M059J (cell line): ENCODE measurements at regions not wholly inside any gene's neighbourhood (a gene's known extent, or its start where the extent isn't known, plus 50 kb on each side); places are given as distances from the start of the nearest gene placed in this dataset.

Experiments used
- DNase-seq: peaks from one replicate; pipeline ENCODE4 v3.0.0-alpha.2; 2012; ENCODE audit warnings: low read depth

DNA sequence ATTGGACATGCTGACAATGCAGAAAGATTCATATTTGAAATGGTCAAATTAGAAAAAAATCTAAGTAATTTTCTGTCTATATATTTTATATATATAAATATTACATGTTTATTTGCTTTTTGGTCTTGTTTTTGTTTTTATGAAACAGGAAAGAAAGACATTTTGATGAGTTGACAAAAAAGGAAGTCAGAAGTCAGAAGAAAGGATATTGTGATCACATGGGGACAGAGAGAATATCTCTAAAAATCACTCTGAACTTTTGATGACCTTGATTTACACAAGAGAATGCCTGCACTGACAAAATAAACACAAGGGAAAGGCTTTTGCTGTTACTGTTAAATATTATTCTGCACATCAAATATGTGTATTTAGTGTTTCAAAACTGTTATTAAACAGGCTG is 811.2 kb downstream of the SI start:
- DNase-seq = no peak

DNA sequence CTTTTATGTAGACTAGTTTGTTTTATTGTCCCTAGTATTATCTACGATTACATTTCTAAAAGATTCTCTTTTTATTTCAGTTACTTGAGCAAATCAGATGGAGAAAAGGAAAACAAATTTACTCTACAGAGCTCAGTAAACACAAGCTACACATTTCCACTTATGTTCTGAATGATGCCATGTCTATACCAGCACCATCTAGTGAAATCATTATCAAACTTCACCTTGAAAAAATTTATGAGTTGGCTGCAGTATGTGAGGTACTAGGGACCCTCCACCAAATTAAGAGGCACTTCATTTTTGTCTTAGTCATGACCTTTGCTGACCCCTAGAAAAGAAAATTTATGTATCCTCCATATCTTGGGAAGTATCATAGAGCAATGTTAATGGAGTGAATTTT is 827.4 kb downstream of the SI start:
- DNase-seq = no peak

DNA sequence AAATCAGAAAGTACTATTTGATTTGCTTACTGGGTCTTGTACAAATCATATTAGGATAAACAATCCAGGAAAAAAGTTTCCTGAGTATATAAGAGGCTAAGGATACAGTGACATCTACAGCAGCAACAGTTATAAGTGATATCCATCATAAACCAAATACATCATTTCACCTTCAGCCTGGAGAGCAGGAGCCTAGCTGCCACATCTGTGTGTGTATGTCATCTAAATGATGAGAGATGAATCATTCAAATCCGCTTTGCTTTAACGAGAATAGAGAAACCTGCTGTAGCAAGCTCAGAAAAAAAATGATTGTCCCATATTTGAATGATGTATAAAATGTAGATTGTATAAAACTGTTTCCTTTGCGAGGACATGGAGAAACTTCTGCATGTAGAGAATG is 841.4 kb downstream of the SI start:
- DNase-seq = no peak

DNA sequence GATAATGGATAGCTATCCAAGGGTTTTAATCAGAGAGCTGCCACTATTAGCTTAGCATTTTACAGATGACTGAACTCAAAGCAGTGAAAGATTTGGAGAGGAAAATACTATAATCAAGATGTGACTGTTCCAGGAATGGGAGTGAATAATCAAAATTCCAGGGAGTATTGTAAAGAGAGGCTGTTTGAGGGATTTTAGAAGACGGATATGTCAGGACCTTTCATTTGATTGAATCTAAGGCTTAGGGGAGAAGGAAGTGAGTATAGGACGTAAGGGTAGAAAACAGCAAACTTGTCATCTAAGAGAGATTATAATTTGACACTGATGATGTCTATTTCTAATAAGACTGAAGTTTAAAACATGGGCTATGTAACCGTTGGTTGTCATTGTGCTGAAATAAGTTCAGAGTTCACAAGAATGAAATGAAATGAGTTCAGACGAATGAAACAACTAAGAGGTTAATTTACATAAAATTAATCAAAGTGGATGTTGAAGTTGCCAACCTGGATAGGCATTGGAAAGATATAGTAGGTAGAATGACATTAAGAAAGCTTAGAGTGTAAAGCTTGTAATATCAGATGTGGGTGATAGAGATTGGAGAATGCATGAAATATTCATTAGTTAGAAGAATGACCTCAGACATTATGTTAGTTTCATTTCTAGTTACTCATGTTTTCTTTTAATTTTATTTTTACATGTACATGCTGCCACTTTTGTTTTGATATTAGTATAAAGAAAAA is 842.8 kb downstream of the SI start:
- no peak for DNase-seq

DNA sequence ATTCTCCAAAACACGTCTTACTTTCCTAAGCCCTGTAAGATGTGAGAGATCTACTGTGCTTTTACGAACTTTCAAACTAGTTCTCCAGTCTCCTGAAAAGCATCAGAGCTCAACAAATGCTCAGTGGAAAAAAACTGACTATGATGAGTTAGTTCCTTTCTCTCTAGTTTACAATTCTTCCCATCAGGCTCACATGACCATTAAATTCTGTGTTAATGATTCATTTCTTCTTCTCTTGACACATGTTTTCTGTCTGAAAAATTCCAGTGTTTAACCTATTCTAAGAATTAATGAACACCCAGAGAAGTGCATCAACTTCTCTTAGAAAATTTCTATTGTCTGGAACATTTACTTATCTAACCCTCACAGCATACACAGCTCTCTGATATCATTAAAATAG is 844.3 kb downstream of the SI start:
- DNase-seq = no peak

DNA sequence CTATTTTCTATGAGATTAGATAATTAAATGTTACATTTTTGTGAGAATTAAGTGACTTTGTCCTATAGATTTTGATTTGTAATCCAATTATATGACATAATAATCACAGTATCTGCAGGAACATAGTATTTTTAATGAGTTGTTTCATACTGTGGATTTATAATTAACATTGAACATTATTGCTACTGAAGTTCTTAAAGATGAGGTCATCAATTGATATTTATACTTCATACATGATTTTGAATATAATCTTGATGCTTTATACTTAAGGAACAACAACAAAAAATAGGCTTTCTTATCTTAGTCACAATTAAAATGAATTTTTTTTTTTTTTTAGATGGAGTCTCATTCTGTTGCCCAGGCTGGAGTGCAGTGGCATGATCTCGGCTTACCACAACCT is 846.6 kb downstream of the SI start:
- DNase-seq = no peak

DNA sequence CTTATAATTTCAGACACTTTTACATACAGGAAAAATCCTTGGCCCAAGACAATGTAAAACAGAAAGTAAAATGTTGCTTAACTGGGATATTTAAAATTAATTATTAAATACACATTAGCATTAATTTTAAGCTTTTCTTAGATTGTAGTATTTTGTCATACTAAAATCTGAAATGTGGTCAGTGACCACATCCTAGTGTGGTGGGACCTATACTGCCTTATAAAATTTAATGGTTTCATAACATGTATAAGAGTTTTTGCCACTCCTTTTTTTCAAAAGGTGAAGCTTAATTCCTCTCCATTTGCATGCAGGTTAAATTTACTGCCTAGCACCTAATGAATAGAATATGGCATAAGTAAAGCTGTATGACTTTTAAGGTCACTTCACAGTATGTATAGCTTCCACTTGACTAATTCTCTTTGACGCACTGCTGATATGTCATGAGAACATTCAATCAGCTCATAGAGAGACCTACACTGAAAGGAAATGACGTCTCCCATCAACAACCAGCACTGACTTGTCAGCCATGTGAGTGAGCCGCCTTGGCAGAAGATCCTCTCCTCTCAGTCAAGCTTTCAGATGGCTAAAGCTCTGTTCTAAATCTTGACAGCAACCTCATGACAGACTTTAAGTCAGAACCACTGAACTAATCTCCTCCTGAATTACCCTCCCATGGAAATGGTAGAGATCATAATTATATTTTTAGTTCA is 847.8 kb downstream of the SI start:
- no peak for DNase-seq

DNA sequence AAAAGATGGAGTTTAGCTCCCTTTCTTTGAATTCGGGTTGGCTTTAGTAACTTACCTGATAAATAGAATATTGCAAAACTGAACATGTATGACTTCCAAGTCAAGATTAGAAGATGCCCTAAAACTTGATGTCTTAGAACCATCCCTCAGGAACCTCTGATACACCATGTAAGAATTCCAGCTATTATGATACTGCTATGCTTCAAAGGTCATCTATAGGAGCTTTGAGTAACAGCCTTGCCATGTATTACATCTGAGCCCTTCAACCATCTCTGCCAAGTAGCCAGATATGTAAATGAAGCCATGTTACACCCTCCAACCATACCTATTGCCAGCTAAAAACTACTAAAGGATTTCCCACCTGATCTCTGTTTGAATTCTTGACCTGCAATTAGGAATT is 854.2 kb downstream of the SI start:
- DNase-seq = no peak

DNA sequence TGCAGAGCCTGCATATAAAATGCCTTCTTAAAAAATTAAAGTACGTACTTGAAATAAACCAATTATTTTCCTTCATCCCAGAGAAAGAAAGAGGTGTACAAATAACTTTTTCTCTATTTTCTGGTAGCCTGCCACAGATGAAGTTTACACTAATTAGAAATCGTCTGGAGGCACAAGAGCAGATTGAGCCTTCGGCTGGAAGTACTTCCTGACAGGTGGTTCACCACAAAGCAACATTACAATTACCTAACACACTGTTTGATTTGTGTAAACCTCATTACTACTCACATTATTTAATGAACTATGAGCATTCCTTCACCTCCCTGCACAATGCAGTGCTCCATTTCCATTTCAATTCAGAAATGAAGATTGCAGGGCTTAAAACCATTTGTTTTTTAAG is 856.1 kb downstream of the SI start:
- DNase-seq = no peak

DNA sequence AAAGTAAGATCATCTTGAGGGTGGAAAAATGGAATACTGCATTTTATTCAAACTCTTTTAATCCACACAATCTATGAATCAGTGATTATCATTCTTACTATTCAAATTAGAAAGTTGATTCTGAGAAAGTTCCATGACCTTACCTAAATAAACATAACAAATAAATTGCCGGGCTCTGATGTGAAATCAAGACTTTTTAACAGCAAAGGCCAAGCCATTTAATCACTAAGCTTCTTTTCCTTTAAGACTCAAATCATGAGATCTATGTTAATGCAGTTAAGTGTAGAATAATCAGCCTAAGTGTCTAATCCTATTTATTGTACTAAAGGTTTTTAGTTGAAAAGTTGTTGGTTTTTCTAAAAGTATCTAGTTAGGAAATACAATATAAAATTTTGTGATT is 857.0 kb downstream of the SI start:
- DNase-seq = no peak

DNA sequence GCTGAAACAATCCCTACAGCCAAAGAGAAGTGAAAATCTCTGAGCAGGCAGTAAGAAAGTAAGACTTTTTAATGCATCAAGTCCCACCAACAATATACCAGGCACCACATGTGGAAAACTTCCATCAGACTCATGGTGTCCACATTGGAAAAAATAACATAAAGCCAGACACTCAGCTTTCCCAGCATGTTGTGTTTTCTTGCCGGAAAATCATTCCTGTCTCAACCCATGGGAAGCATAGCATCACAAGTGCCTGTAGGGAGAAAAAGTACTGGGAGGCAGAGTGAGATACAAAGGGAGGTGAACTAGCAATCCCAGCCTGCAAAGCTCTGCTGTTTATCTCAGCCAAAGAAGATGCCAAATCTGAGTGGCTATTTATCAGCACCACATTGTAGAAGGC is 868.9 kb downstream of the SI start:
- DNase-seq = no peak

DNA sequence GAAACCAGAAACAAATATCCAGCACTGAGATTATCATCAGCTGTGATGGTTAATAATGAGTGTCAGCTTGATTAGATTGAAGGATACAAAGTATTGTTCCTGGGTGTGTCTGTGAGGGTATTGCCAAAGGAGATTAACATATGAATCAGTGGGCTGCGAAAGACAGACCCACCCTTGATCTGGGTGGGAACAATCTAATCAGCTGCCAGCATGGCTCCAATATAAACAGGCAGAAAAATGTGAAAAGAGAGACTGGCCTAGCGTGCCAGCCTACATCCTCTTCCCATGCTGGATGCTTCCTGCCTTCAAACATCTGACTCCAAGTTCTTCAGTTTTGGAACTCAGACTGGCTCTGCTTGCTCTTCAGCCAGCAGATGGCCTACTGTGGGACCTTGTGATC is 869.5 kb downstream of the SI start:
- DNase-seq = no peak

DNA sequence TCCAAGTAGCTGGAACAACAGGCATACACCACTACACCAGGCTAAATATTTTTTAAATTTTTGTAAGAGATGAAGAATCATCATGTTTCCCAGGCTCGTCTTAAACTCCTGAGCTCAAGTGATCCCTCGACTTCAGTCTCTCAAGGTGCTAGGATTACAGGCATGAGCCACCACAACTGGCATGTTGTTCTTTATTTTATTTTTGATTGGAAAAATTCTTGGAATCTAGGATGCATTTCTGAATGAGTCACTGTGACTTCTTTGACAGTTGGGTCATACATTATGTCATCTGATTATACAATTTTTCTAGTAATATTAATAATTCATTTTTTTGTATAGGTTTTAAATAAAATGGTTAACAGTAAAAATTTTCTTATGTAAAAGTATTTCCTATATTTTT is 870.2 kb downstream of the SI start:
- peak; percentile 2 for DNase-seq

DNA sequence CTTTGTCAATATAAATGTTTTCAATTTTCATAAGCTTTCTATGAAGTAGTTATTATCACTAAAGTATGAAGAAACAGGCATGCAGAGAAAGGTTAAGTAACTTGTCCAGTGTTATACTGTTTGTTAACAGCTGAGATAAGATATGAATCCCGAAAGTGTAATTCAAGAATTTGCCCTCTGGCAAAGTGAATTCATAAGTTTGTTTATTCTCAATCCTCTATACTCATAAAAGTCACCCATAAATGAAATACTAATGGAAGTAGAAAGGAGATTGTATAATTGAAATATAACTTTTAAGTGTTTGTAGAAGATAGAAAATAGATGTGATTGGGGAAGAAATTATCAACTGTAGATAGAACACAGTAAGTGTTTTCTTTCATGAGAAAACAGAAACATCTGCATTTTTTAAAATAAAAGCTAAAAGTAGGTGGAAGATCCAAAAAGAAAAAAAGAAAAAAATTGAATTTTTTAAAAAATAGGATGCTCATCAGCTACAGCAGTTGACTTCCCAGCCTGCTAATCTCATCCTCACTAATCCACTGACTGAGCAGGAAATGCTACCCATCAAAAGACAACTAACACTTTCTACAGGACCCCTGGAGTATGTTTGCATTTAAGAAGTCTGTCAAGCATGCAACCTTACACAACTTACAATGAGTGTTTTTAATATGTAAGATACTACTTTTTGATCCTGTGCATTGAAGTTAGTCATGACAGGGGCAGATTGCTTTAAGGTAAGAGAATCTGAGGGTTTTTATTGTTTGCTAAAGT is 878.1 kb downstream of the SI start:
- DNase-seq = no peak

DNA sequence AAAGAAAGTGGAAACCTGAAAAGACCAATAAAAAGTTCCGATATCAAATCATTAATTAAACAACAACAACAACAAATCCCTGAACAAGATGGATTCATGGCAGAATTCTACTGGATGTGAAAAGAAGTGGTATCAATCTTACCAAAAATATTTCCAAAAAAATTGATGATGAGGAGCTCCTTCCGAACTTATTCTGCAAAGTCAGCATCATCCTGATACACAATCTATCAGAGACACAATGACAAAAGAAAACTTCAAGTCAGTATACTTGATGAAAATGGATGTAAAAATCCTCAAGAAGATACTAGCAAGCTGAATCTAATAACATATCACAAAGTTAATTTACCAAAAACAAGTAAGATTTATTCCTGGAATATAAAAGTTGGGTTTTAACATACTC is 881.8 kb downstream of the SI start:
- DNase-seq = no peak

DNA sequence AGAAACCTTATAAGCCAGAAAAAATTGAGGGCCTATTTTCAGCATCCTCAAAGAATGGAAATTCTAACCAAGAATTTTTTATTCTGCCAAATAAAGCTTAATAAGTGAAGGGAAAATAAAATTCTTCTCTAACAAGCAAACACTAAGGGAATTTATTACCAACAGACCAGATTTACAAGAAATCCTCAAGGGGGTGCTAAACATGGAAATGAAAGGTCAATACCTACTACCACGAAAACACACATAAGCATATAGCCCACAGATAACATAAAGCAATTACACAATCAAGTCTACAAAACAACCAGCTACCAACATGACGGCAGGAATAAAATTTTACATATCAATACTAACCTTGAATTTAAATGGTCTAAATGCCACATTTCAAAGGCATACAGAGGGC is 883.5 kb downstream of the SI start:
- no peak for DNase-seq

DNA sequence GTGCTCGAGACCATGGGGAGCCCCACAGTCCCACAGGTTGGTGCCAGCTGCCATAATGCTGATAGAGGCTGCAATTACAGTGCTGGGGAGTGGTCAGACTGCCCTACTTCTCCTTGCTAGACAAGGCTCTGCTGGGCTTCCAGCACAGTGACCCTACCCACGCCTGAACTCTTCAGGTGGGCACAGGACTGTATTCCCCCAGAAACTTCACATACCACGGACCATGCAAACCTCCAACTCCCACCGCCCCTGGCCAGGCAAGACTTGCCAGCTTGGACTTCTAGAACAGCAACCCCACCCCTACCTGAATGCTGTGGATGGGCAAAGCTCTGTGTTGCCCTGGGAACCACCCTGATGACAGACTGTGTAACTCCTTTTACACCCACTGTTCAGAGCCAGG is 885.3 kb downstream of the SI start:
- DNase-seq = no peak

DNA sequence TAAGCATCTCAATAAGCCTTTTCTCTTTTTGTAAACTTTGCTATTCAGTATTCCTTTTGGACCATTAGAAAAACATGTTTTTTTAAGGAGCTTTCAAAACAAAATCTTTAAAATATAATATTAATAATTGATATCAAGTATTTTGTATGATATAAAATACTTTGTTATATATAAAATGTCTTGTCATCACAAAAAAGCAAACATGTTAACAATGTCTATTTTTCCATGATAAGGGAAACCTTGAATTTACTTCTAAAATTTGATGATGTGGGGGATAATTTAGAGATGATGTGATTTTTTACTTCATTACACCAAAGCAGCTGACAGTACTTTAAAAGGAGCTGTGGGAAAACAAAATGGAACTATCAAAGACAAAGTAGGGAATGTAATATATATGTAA is 887.7 kb downstream of the SI start:
- no peak for DNase-seq

DNA sequence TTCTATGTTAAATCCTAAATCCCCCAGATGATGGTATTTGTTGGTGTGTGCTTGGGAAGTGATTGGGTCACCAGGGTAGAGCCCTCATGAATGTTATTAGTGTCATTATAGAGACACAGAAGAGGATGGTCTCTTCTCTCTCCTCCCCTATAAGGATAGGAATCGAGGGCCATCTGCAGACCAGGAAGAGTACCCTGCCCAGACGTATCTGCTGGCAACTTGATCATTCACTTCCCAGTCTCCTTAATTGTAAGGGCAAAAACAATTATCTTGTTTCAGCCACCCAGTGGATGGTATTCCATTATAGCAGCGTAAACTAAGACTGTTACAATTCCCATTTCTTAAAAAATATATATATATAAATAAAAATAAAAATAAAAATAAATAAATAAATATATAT is 892.2 kb downstream of the SI start:
- no peak for DNase-seq

DNA sequence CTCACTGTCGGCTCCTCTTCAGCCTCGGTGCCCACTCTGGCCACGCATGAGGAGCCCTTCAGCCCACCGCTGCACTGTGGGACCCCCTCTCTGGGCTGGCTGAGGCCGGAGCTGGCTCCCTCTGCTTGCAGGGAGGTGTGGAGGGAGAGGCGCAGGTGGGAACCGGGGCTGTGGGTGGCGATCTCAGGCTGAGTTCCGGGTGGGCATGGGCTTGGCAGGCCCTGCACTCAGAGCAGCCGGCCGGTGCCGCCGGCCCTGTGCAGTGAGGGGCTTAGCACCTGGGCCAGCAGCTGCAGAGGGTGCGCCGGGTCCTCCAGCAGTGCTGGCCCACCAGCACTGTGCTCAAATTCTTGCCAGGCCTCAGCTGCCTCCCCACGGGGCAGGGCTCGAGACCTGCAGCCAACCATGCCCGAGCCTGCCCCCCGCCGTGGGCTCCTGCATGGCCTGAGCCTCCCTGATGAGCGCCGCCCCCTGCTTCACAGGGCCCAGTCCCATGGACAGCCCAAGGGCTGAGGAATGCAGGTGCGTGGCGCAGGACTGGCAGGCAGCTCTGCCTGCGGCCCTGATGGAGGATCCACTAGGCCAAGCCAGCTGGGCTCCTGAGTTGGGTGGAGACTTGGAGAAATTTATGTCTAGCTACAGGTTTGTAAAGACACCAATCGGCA is 899.1 kb downstream of the SI start:
- no peak for DNase-seq

DNA sequence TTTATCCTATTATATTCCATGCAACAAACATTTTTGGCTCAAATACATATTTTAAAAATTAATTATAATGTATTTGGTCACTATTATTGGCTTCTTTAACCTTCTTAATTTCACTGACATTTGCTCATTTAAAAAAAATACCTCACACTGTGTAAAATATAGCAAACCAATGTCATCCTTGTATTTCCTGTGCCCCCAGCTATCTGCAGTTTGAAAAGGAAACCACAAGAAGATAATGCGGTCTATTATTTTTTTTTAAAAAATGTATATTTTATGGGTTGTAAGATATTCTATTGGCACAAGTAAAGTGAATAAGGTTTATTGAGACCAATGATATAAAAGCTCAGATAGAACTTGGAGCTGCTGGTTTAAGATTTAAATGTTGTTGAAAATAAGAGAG is 904.2 kb downstream of the SI start:
- DNase-seq = no peak

DNA sequence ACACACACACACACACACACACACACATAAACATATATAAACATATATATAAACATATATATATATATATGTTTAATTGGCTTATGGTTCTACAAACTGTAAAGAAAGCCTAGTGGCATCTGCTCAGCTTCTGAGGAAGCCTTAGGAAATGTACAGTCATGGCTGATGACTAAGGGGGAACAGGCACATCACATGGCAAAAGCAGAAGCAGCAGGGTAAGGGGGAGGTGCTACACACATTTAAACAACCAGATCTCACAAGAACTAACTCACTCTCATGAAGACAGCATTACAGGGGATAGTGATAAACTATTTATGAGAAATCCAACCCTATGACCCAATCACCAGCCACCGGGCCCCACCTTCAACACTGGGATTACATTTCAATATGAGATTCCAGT is 922.9 kb downstream of the SI start:
- DNase-seq = peak; percentile 3

DNA sequence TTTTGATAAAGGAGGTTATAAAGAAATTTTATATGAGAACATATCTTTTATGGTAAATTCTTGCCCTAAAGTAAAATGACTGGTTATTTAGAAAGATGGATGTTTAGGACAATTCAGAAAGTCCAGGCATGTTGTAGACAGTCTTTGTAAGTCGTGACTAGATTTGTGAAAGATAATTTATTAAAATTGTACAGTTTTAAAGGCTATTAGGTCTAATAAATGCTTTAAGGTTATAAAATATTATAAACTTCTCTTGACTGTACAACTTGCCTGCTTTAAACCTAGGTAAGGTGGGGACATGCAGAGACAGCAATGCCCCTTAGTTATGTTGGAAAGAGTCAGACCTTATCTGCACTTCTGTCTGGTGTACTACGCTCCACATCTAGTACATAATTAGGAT is 933.5 kb downstream of the SI start:
- DNase-seq = no peak
